Limb (tissue), 2 donors: ENCODE measurements at regions not wholly inside any gene's neighbourhood (a gene's known extent, or its start where the extent isn't known, plus 50 kb on each side); places are given as distances from the start of the nearest gene placed in this dataset.
"Not testable (repeated sequence)": the region's sequence is repeated elsewhere in the genome, so short reads cannot be mapped to it uniquely, and the experiment has no call there.

Source experiments
- DNase-seq, 2 donors: peaks; one replicate each; pipeline ENCODE4 v3.0.0-alpha.2; 2016; ENCODE audit errors: extremely low spot score in 2 of 2

- not testable (repeated sequence) for DNase-seq
Measured at GRCh38 chr7:65062566-65062965, 56.1 kb upstream of the ERV3-1 start.

- DNase-seq, result not testable (repeated sequence)
Measured at GRCh38 chr7:65059247-65059646, 52.8 kb upstream of the ERV3-1 start.
